WTC11 (cell line): ENCODE measurements at regions not wholly inside any gene's neighbourhood (a gene's known extent, or its start where the extent isn't known, plus 50 kb on each side); places are given as distances from the start of the nearest gene placed in this dataset.

Source experiments
- ATAC-seq: fragments of 200-7000 bp; cut with Tn5 transposase; 2 replicates; pipeline ENCODE4 v1.10.0; 2021; ENCODE audit warnings: mild to moderate bottlenecking, moderate library complexity
- CTCF ChIA-PET: fragments of 300-600 bp; sonication (Branson Sonifier 250); formaldehyde crosslinking; loops from one replicate; lab custom pipeline; 2021; ENCODE audit warnings: antibody characterized with exemption; lab: Charles Lee
- POLR2A ChIA-PET: fragments of 350-600 bp; sonication (Branson Sonifier 250); formaldehyde crosslinking; loops from one replicate; lab custom pipeline; 2021; ENCODE audit warnings: antibody characterized with exemption; lab: Charles Lee
- DNase-seq: peaks from one replicate; pipeline ENCODE4 v3.0.0; 2021; ENCODE audit warnings: low spot score
- H3K27ac Mint-ChIP-seq: 2 replicates; pipeline ENCODE4 v1.8.0; 2021; ENCODE audit warnings: mixed read lengths
- H3K27me3 Mint-ChIP-seq: 2 replicates; pipeline ENCODE4 v1.8.0; 2021; ENCODE audit warnings: low read depth, mild to moderate bottlenecking, moderate library complexity, mixed read lengths
- H3K36me3 Mint-ChIP-seq: 2 replicates; pipeline ENCODE4 v1.8.0; 2021; ENCODE audit warnings: mixed read lengths
- H3K4me1 Mint-ChIP-seq: 2 replicates; pipeline ENCODE4 v1.8.0; 2022; ENCODE audit warnings: mixed read lengths
- H3K4me3 Mint-ChIP-seq: 2 replicates; pipeline ENCODE4 v1.8.0; 2021; ENCODE audit warnings: mild to moderate bottlenecking, moderate library complexity, mixed read lengths
- H3K9me3 Mint-ChIP-seq: 2 replicates; pipeline ENCODE4 v1.8.0; 2021; ENCODE audit warnings: mixed read lengths
- ARID4B ChIP-seq: sonication (generic); formaldehyde crosslinking; IDR thresholded peaks from 2 replicates; pipeline ENCODE4 v1.8.0; 2023; ENCODE audit warnings: missing genetic modification reagents, mild to moderate bottlenecking, borderline replicate concordance
- ATF6 ChIP-seq: sonication (generic); formaldehyde crosslinking; IDR thresholded peaks from 2 replicates; pipeline ENCODE4 v1.8.1; 2023; ENCODE audit warnings: mild to moderate bottlenecking, missing genetic modification reagents
- CBFB ChIP-seq: sonication (generic); formaldehyde crosslinking; IDR thresholded peaks from 2 replicates; pipeline ENCODE4 v1.8.1; 2022; ENCODE audit warnings: mild to moderate bottlenecking, low read depth, missing genetic modification reagents
- CTCF ChIP-seq: fragments of 200-600 bp; IDR thresholded peaks from 2 replicates; pipeline ENCODE4 v1.8.0; 2022; ENCODE audit warnings: antibody characterized with exemption
- ERG ChIP-seq: fragments of 250-450 bp; sonication (Bioruptor Pico); IDR thresholded peaks from 2 replicates; pipeline ENCODE4 v1.8.0; 2021; ENCODE audit warnings: mild to moderate bottlenecking
- GTF2I ChIP-seq: fragments of 250-450 bp; sonication (Bioruptor Pico); conservative IDR thresholded peaks from 2 replicates; pipeline ENCODE4 v1.4.0; 2021; ENCODE audit warnings: mild to moderate bottlenecking
- NR1H2 ChIP-seq: sonication (generic); formaldehyde crosslinking; IDR thresholded peaks from 2 replicates; pipeline ENCODE4 v1.9.0; 2021; ENCODE audit warnings: mild to moderate bottlenecking, moderate library complexity, missing genetic modification reagents
- NR3C1 ChIP-seq: sonication (generic); formaldehyde crosslinking; conservative IDR thresholded peaks from 2 replicates; pipeline ENCODE4 v1.8.1; 2023; ENCODE audit warnings: low read depth, mild to moderate bottlenecking, missing genetic modification reagents
- SMAD3 ChIP-seq: sonication (generic); formaldehyde crosslinking; IDR thresholded peaks from 2 replicates; pipeline ENCODE4 v1.8.0; 2022; ENCODE audit warnings: missing genetic modification reagents, mild to moderate bottlenecking, borderline replicate concordance
- TP53 ChIP-seq: sonication (generic); formaldehyde crosslinking; IDR thresholded peaks from 2 replicates; pipeline ENCODE4 v1.8.1; 2023; ENCODE audit warnings: mild to moderate bottlenecking, missing genetic modification reagents
- TF ChIP-seq, protein P1 (sequence below): sonication (generic); formaldehyde crosslinking; IDR thresholded peaks from 2 replicates; pipeline ENCODE4 v1.8.1; 2022; ENCODE audit warnings: missing genetic modification reagents, borderline replicate concordance
- TF ChIP-seq, protein P2 (sequence below): sonication (generic); formaldehyde crosslinking; IDR thresholded peaks from 2 replicates; pipeline ENCODE4 v1.8.1; 2022; ENCODE audit warnings: low read depth, missing genetic modification reagents, borderline replicate concordance
- TF ChIP-seq, protein P3 (sequence below): fragments of 250-450 bp; sonication (Bioruptor Pico); conservative IDR thresholded peaks from 2 replicates; pipeline ENCODE4 v1.9.0; 2021; ENCODE audit warnings: mild to moderate bottlenecking
- TF ChIP-seq, protein P4 (sequence below): sonication (generic); formaldehyde crosslinking; IDR thresholded peaks from 2 replicates; pipeline ENCODE4 v1.8.0; 2022; ENCODE audit warnings: mild to moderate bottlenecking, missing genetic modification reagents
- TF ChIP-seq, protein P5 (sequence below): sonication (generic); formaldehyde crosslinking; IDR thresholded peaks from 2 replicates; pipeline ENCODE4 v1.8.0; 2023; ENCODE audit warnings: mild to moderate bottlenecking, missing genetic modification reagents

GRCh38 chr14:95382747-95383146 is 63.0 kb upstream of the CLMN start:
- Mint-ChIP-seq H3K27ac (no peak overlapping the region), H3K36me3 (peaks cover 23% of the 10 kb centered on the region), H3K27me3 (peaks cover 3% of the 10 kb centered on the region; the same call in 1 of the 2 replicates), H3K4me3 (no peak overlapping the region), H3K9me3 (peaks cover 32% of the 10 kb centered on the region), H3K4me1 (peaks cover 3% of the 10 kb centered on the region; the same call in 1 of the 2 replicates)
- DNase-seq (no peak), ATAC-seq (no peak)
- POLR2A ChIA-PET = no interaction called here
- CTCF ChIA-PET = interaction anchor here (1.3 kb wide), 1 partner anchor 21 kb away, joined by 4 read pairs; no protein-coding TSS in a partner anchor
- no peak for TF ChIP-seq SMAD3
- no peak for TF ChIP-seq TP53
- TF ChIP-seq, protein P1, sequence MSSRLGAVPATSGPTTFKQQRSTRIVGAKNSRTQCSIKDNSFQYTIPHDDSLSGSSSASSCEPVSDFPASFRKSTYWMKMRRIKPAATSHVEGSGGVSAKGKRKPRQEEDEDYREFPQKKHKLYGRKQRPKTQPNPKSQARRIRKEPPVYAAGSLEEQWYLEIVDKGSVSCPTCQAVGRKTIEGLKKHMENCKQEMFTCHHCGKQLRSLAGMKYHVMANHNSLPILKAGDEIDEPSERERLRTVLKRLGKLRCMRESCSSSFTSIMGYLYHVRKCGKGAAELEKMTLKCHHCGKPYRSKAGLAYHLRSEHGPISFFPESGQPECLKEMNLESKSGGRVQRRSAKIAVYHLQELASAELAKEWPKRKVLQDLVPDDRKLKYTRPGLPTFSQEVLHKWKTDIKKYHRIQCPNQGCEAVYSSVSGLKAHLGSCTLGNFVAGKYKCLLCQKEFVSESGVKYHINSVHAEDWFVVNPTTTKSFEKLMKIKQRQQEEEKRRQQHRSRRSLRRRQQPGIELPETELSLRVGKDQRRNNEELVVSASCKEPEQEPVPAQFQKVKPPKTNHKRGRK = no peak
- no peak for TF ChIP-seq ATF6 (CRISPR knock-in tag)
- no peak for TF ChIP-seq GTF2I (CRISPR knock-in tag)
- no peak for TF ChIP-seq NR1H2
- no peak for TF ChIP-seq ERG (CRISPR knock-in tag)
- TF ChIP-seq, protein P2, sequence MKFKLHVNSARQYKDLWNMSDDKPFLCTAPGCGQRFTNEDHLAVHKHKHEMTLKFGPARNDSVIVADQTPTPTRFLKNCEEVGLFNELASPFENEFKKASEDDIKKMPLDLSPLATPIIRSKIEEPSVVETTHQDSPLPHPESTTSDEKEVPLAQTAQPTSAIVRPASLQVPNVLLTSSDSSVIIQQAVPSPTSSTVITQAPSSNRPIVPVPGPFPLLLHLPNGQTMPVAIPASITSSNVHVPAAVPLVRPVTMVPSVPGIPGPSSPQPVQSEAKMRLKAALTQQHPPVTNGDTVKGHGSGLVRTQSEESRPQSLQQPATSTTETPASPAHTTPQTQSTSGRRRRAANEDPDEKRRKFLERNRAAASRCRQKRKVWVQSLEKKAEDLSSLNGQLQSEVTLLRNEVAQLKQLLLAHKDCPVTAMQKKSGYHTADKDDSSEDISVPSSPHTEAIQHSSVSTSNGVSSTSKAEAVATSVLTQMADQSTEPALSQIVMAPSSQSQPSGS (CRISPR knock-in tag) = no peak
- no peak for TF ChIP-seq CTCF
- no peak for TF ChIP-seq NR3C1 (CRISPR knock-in tag)
- TF ChIP-seq, protein P3, sequence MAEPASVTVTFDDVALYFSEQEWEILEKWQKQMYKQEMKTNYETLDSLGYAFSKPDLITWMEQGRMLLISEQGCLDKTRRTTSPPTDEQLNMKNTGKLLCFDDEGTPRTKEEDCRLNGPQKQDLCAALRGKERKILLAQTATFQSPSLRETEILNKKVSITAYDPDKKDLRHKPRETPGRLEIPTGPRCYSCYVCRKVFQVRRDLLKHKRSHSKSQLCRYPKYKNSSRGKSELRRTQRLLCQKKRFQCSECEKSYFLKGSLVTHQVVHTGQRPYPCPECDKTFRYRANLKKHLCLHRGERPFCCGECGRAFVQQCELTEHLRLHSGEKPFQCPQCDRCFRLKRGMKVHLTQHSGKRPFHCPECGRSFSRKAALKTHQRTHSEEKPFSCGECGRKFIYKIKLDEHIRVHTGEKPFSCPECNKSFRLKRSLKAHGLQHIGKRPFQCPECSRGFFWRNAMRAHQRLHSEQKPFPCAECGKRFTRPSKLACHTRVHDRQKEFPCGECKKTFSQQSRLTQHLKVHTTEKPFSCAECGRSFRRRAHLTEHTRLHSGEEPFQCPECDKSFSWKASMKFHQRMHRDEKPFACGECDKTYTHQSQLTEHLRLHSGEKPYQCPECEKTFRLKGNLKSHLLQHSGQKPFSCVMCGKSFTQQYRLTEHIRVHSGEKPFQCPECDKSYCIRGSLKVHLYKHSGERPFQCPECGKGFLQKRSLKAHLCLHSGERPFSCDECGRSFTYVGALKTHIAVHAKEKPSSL = no peak
- TF ChIP-seq ARID4B (CRISPR knock-in tag) = no peak
- TF ChIP-seq, protein P4, sequence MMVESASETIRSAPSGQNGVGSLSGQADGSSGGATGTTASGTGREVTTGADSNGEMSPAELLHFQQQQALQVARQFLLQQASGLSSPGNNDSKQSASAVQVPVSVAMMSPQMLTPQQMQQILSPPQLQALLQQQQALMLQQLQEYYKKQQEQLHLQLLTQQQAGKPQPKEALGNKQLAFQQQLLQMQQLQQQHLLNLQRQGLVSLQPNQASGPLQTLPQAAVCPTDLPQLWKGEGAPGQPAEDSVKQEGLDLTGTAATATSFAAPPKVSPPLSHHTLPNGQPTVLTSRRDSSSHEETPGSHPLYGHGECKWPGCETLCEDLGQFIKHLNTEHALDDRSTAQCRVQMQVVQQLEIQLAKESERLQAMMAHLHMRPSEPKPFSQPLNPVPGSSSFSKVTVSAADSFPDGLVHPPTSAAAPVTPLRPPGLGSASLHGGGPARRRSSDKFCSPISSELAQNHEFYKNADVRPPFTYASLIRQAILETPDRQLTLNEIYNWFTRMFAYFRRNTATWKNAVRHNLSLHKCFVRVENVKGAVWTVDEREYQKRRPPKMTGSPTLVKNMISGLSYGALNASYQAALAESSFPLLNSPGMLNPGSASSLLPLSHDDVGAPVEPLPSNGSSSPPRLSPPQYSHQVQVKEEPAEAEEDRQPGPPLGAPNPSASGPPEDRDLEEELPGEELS (CRISPR knock-in tag) = no peak
- TF ChIP-seq CBFB (CRISPR knock-in tag) = no peak
- TF ChIP-seq, protein P5, sequence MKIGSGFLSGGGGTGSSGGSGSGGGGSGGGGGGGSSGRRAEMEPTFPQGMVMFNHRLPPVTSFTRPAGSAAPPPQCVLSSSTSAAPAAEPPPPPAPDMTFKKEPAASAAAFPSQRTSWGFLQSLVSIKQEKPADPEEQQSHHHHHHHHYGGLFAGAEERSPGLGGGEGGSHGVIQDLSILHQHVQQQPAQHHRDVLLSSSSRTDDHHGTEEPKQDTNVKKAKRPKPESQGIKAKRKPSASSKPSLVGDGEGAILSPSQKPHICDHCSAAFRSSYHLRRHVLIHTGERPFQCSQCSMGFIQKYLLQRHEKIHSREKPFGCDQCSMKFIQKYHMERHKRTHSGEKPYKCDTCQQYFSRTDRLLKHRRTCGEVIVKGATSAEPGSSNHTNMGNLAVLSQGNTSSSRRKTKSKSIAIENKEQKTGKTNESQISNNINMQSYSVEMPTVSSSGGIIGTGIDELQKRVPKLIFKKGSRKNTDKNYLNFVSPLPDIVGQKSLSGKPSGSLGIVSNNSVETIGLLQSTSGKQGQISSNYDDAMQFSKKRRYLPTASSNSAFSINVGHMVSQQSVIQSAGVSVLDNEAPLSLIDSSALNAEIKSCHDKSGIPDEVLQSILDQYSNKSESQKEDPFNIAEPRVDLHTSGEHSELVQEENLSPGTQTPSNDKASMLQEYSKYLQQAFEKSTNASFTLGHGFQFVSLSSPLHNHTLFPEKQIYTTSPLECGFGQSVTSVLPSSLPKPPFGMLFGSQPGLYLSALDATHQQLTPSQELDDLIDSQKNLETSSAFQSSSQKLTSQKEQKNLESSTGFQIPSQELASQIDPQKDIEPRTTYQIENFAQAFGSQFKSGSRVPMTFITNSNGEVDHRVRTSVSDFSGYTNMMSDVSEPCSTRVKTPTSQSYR (CRISPR knock-in tag) = no peak
